ENCODE measurements at regions not wholly inside any gene's neighbourhood (a gene's known extent, or its start where the extent isn't known, plus 50 kb on each side); places are given as distances from the start of the nearest gene placed in this dataset.

- H3K4me1 ChIP-seq, result no peaks in the 10 kb centered on the region
These were observed 222.9 kb upstream of the ARHGAP20 start for GRCh38 chr11:110935018-110935640.

GRCh38 chr11:110929129-110929528 lies 216.9 kb upstream of the ARHGAP20 start:
- Histone ChIP-seq H3K27me3 (peaks cover 0 to 3% (median 0%) of the 10 kb centered on the region in 7 donors), H3K9me3 (no peaks in the 10 kb centered on the region), H3K27ac (no peak overlapping the region), H3K4me3 (no peak overlapping the region), H3K4me1 (no peaks in the 10 kb centered on the region), H3K36me3 (no peaks in the 10 kb centered on the region)
- intact Hi-C loops (cut with DNase I), result no loop called here
- ATAC-seq (no peak), DNase-seq (no peak)
- no peak for TF ChIP-seq CTCF (IDR thresholded peaks at IDR 0.05)
- WGBS, 2 donors, result 63 to 89% methylated on average over 1 of the region's 1 CpG

More at GRCh38 chr11:110935018-110935640, 222.9 kb upstream of the ARHGAP20 start:
- Histone ChIP-seq H3K27me3 (peaks cover 0 to 3% (median 0%) of the 10 kb centered on the region in 7 donors), H3K9me3 (no peaks in the 10 kb centered on the region), H3K27ac (no peak overlapping the region), H3K4me3 (no peak overlapping the region), H3K36me3 (no peaks in the 10 kb centered on the region)
- DNase-seq (no peak), ATAC-seq (no peak)
- intact Hi-C loops (cut with DNase I), result no loop called here
- WGBS, 2 donors, result 74 to 81% methylated on average over 2 of the region's 2 CpGs
- TF ChIP-seq CTCF (IDR thresholded peaks at IDR 0.05), result no peak

GRCh38 chr11:110928391-110928790 lies 216.2 kb upstream of the ARHGAP20 start:
- H3K27me3 ChIP-seq, result peaks cover 0 to 3% (median 0%) of the 10 kb centered on the region in 7 donors
- DNase-seq (no peak), ATAC-seq (no peak)
- H3K36me3 ChIP-seq, result no peaks in the 10 kb centered on the region
- 77 to 78% methylated on average over 2 of the region's 2 CpGs for WGBS, 2 donors
- H3K9me3 ChIP-seq, result no peaks in the 10 kb centered on the region
- no peak overlapping the region for H3K4me3 ChIP-seq
- no peak overlapping the region for H3K27ac ChIP-seq
- intact Hi-C loops (cut with DNase I), result no loop called here
- TF ChIP-seq CTCF (IDR thresholded peaks at IDR 0.05), result no peak
- no peaks in the 10 kb centered on the region for H3K4me1 ChIP-seq

- Histone ChIP-seq H3K27me3 (no peaks in the 10 kb centered on the region), H3K9me3 (peaks cover 0 to 3% (median 0%) of the 10 kb centered on the region in 11 donors), H3K4me1 (peaks cover 0 to 9% (median 0%) of the 10 kb centered on the region in 9 donors), H3K4me3 (no peak overlapping the region), H3K36me3 (no peaks in the 10 kb centered on the region), H3K27ac (no peak overlapping the region)
- ATAC-seq (peak in 2 of 8 donors; percentile 42 to 61), DNase-seq (no peak)
- intact Hi-C loops (cut with DNase I), result no loop called here
- TF ChIP-seq CTCF (IDR thresholded peaks at IDR 0.05), result no peak
- WGBS, 2 donors, result 52 to 57% methylated on average over 3 of the region's 3 CpGs
These were observed 209.7 kb upstream of the ARHGAP20 start for GRCh38 chr11:110921742-110922521.
